ENCODE measurements at regions not wholly inside any gene's neighbourhood (a gene's known extent, or its start where the extent isn't known, plus 50 kb on each side); places are given as distances from the start of the nearest gene placed in this dataset.

DNA sequence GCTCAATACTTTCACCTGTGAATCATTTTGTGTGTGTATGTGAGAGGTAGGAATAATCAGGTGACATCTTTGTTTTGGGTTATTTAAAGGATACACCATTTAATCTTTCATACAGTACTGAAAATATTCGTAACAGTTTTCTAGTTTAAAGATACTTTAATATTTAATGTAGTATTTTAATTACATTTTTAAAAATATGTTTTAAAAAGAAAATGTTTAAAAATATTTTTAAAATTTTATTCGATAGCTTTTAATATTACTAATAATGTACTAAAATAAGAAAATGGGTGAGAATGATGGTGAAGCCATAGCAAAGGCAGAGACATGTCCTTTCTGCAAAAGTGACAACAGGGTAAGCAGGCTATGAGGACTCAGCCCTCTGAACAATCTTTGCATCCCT, 56.3 kb upstream of the MEF2C start:
- ChIA-PET POLR2A (ENCODE audit: unreplicated experiment) (no interaction called here), CTCF (no interaction called here)
- ATAC-seq (ENCODE audit: low read depth) (no peak), DNase-seq (no peak)
- Histone ChIP-seq H4K5ac (ENCODE audit: low read depth, low read length) (no peak overlapping the region), H4K91ac (ENCODE audit: insufficient read depth, low read depth, low read length) (no peak overlapping the region), H2BK5ac (ENCODE audit: low read depth, low read length, poor library complexity, severe bottlenecking) (no peak overlapping the region), H2BK20ac (ENCODE audit: low read depth, low read length) (no peak overlapping the region), H4K8ac (ENCODE audit: low read depth in 2 of 2, low read length in 2 of 2) (no peak overlapping the region), H4K20me1 (ENCODE audit: insufficient read depth, low read length) (no peaks in the 10 kb centered on the region), H3K4ac (ENCODE audit: low read depth, low read length) (no peak overlapping the region), H2BK120ac (ENCODE audit: low read depth, low read length) (no peak overlapping the region), H3K27me3 (ENCODE audit: control insufficient read depth, insufficient read depth, low read length) (no peaks in the 10 kb centered on the region), H3K9me1 (ENCODE audit: insufficient read depth, low read length) (peaks cover 8% of the 10 kb centered on the region), H3K4me2 (ENCODE audit: low read depth, low read length) (no peak overlapping the region), H3K36me3 (ENCODE audit: control insufficient read depth, insufficient read depth, low read length) (no peaks in the 10 kb centered on the region), H3K56ac (ENCODE audit: extremely low read depth, insufficient read depth, low read length) (no peak overlapping the region), H3K4me3 (ENCODE audit: insufficient read depth, low read depth, low read length) (no peak overlapping the region), H3K23ac (ENCODE audit: low read depth, low read length) (no peak overlapping the region), H3K14ac (replicated peaks; ENCODE audit: low read depth, low read length) (no peak overlapping the region), H3K4me1 (ENCODE audit: control insufficient read depth, insufficient read depth, low read length) (peaks cover 11% of the 10 kb centered on the region), H2AK9ac (replicated peaks; ENCODE audit: low read depth, low read length, poor library complexity) (no peak overlapping the region), H2AK5ac (ENCODE audit: low read depth, low read length) (no peak overlapping the region), H3K27ac (ENCODE audit: insufficient read depth, low read length) (no peak overlapping the region), H3K79me1 (ENCODE audit: low read depth in 1 of 2, low read length in 2 of 2) (no peaks in the 10 kb centered on the region), H3K9me3 (ENCODE audit: control insufficient read depth, insufficient read depth, low read length) (no peaks in the 10 kb centered on the region), H2BK15ac (ENCODE audit: low read depth, low read length) (no peak overlapping the region), H3K9ac (ENCODE audit: low read depth, low read length) (no peak overlapping the region), H2AFZ (replicated peaks; ENCODE audit: low read length, poor library complexity) (no peak overlapping the region), H3K18ac (ENCODE audit: low read depth, low read length) (no peak overlapping the region)
- intact Hi-C loops (cut with micrococcal nuclease) = no loop called here
- no peak for TF ChIP-seq RCOR1 (IDR thresholded peaks at IDR 0.05; ENCODE audit: insufficient replicate concordance, low read length)
- no peak for TF ChIP-seq CHD1 (IDR thresholded peaks at IDR 0.05; ENCODE audit: low read depth, low read length)
- TF ChIP-seq NFE2L2 (IDR thresholded peaks at IDR 0.05; ENCODE audit: low read depth, low read length) = no peak
- BruUV-seq (replicated peaks) = no TSS peak
- dilution Hi-C loops (cut with HindIII; ENCODE audit: low sequenced_read_pairs, unreplicated experiment) = no loop called here
- in situ Hi-C loops (cut with MboI; ENCODE audit: low sequenced_read_pairs) = no loop called here
- no CpG with 5 or more reads among the region's 2 CpGs for WGBS, 2 experiments (ENCODE audit: extremely low coverage in 2 of 2, insufficient read length in 1 of 2)
